Neural cell (in vitro differentiated cells): ENCODE measurements at regions not wholly inside any gene's neighbourhood (a gene's known extent, or its start where the extent isn't known, plus 50 kb on each side); places are given as distances from the start of the nearest gene placed in this dataset.

ENCODE experiments used
- H2AFZ ChIP-seq: fragments of 200-600, 300-800 bp; sonication (generic), shearing (Covaris generic); 2 replicates; pipeline ENCODE4 v1.6.0; 2014; ENCODE audit warnings: low read depth, mild to moderate bottlenecking, antibody characterized with exemption, low read length, moderate library complexity
- H3F3A ChIP-seq: fragments of 200-600 bp; shearing (Covaris generic); 2 replicates; pipeline ENCODE4 v1.6.1; 2016; ENCODE audit warnings: mild to moderate bottlenecking, moderate library complexity, mixed read lengths, antibody characterized with exemption, low read length; ENCODE audit not compliant: insufficient read depth, poor library complexity, severe bottlenecking
- H3K27ac ChIP-seq: fragments of 200-600, 300-800 bp; sonication (generic), shearing (Covaris generic); 2 replicates; pipeline ENCODE4 v1.5.1; 2014; ENCODE audit warnings: mild to moderate bottlenecking, low read length, moderate library complexity
- H3K27me3 ChIP-seq: fragments of 300-800, 200-600 bp; sonication (generic), shearing (Covaris generic); 2 replicates; pipeline ENCODE4 v1.6.0; 2014; ENCODE audit warnings: mild to moderate bottlenecking, low read depth, low read length, moderate library complexity; ENCODE audit not compliant: insufficient read depth
- H3K36me3 ChIP-seq: fragments of 300-800, 200-600 bp; sonication (generic), shearing (Covaris generic); 2 replicates; pipeline ENCODE4 v1.5.1; 2014; ENCODE audit warnings: mild to moderate bottlenecking, antibody characterized with exemption, low read length, moderate library complexity; ENCODE audit not compliant: insufficient read depth
- H3K4me2 ChIP-seq: fragments of 300-800, 200-600 bp; sonication (generic), shearing (Covaris generic); 2 replicates; pipeline ENCODE4 v1.6.0; 2014; ENCODE audit warnings: mild to moderate bottlenecking, low read length
- H3K4me3 ChIP-seq: fragments of 300-800, 200-600 bp; sonication (generic), shearing (Covaris generic); 2 replicates; pipeline ENCODE4 v1.5.1; 2014; ENCODE audit warnings: mild to moderate bottlenecking, low read length, moderate library complexity
- H3K79me2 ChIP-seq: fragments of 200-600 bp; shearing (Covaris generic); replicated peaks from 2 replicates; pipeline ENCODE4 v1.6.0; 2014; ENCODE audit warnings: mild to moderate bottlenecking, low read length, moderate library complexity; ENCODE audit not compliant: insufficient read depth
- H3K9ac ChIP-seq: fragments of 300-800, 200-600 bp; sonication (generic), shearing (Covaris generic); 2 replicates; pipeline ENCODE4 v1.6.1; 2016; ENCODE audit warnings: mild to moderate bottlenecking, low read length, mixed read lengths
- H3K9me2 ChIP-seq: fragments of 200-600 bp; shearing (Covaris generic); 2 replicates; pipeline ENCODE4 v1.6.1; 2016; ENCODE audit warnings: mild to moderate bottlenecking, low read length, mixed read lengths; ENCODE audit not compliant: insufficient read depth
- H3K9me3 ChIP-seq: fragments of 200-600, 300-800 bp; sonication (generic), shearing (Covaris generic); 2 replicates; pipeline ENCODE4 v1.6.1; 2016; ENCODE audit warnings: mild to moderate bottlenecking, mixed run types, low read length, moderate library complexity, mixed read lengths
- H4K20me1 ChIP-seq: fragments of 200-600 bp; shearing (Covaris generic); 2 replicates; pipeline ENCODE4 v1.6.1; 2016; ENCODE audit warnings: mild to moderate bottlenecking, mixed run types; ENCODE audit not compliant: insufficient read depth
- EP300 ChIP-seq: fragments of 450-650 bp; conservative IDR thresholded peaks from 2 replicates; pipeline ENCODE4 v1.6.1; 2014; ENCODE audit warnings: antibody characterized with exemption, mild to moderate bottlenecking, moderate library complexity; ENCODE audit not compliant: poor library complexity, severe bottlenecking
- EZH2 ChIP-seq: fragments of 200-600, 300-800 bp; shearing (Covaris generic), sonication (generic); IDR thresholded peaks from 2 replicates; pipeline ENCODE4 v1.6.1; 2014; ENCODE audit warnings: antibody characterized with exemption, low read length, borderline replicate concordance, mild to moderate bottlenecking; ENCODE audit not compliant: insufficient read depth, poor library complexity, severe bottlenecking
- MXI1 ChIP-seq: fragments of 450-650 bp; conservative IDR thresholded peaks from 2 replicates; pipeline ENCODE4 v1.6.1; 2014; ENCODE audit warnings: antibody characterized with exemption, mild to moderate bottlenecking; ENCODE audit not compliant: poor library complexity, severe bottlenecking
- POLR2AphosphoS5 ChIP-seq: IDR thresholded peaks from 2 replicates; pipeline ENCODE4 v1.6.1; 2012
- RAD21 ChIP-seq: fragments of 450-650 bp; conservative IDR thresholded peaks from 2 replicates; pipeline ENCODE4 v1.6.1; 2014; ENCODE audit warnings: antibody characterized with exemption, mild to moderate bottlenecking, moderate library complexity
- REST ChIP-seq: IDR thresholded peaks from 2 replicates; pipeline ENCODE4 v1.6.1; 2012; ENCODE audit warnings: borderline replicate concordance
- SMC3 ChIP-seq: fragments of 450-650 bp; conservative IDR thresholded peaks from 2 replicates; pipeline ENCODE4 v1.6.1; 2014; ENCODE audit warnings: antibody characterized with exemption, mild to moderate bottlenecking, moderate library complexity; ENCODE audit not compliant: poor library complexity
- TAF1 ChIP-seq: IDR thresholded peaks from 2 replicates; pipeline ENCODE4 v1.6.1; 2012; ENCODE audit warnings: low read depth
- TF ChIP-seq, protein P1 (sequence below): fragments of 450-650 bp; IDR thresholded peaks from 2 replicates; pipeline ENCODE4 v1.5.1; 2014; ENCODE audit warnings: antibody characterized with exemption, mild to moderate bottlenecking, moderate library complexity; ENCODE audit not compliant: poor library complexity, severe bottlenecking

DNA sequence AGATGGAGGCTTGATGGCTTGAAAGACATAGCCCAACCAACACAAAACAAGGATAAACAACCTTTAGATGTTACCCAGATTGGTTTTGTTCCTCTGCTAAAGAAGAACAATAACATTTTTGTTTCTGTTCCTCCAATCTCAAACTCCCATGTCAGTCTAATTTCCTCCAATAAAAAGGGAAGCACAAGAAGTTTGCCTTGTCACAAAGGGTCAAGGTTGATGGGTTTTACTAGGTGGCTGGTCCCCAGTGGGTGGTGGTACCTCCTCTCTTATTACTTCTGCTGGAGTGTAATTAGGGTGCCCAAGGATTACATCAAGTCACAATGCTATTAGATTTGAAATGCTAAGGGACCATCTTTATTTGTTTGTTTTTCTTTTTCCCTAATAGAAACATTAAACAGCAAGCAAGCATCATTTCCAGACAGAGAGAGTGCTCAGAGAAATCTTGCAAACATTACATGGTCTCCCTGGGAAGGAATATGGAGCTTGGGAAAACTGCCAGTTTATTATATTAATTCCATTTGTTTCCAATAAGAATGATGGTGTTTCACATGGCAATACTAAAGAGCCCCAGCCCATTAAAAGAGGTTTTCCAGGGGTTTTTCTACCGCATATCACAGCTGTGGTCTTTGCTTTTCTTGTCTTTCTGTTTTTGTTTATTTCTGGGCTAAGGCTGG lies 78.3 kb upstream of the AOAH start:
- no peak overlapping the region for H3K27ac ChIP-seq
- no peak overlapping the region for H3K4me3 ChIP-seq
- no peak for TF ChIP-seq POLR2AphosphoS5
- no peak for TF ChIP-seq EZH2
- TF ChIP-seq EP300 = no peak
- no peak for TF ChIP-seq REST
- TF ChIP-seq MXI1 = no peak
- no peak for TF ChIP-seq TAF1
- TF ChIP-seq RAD21 = no peak
- TF ChIP-seq SMC3 = no peak
- TF ChIP-seq, protein P1, sequence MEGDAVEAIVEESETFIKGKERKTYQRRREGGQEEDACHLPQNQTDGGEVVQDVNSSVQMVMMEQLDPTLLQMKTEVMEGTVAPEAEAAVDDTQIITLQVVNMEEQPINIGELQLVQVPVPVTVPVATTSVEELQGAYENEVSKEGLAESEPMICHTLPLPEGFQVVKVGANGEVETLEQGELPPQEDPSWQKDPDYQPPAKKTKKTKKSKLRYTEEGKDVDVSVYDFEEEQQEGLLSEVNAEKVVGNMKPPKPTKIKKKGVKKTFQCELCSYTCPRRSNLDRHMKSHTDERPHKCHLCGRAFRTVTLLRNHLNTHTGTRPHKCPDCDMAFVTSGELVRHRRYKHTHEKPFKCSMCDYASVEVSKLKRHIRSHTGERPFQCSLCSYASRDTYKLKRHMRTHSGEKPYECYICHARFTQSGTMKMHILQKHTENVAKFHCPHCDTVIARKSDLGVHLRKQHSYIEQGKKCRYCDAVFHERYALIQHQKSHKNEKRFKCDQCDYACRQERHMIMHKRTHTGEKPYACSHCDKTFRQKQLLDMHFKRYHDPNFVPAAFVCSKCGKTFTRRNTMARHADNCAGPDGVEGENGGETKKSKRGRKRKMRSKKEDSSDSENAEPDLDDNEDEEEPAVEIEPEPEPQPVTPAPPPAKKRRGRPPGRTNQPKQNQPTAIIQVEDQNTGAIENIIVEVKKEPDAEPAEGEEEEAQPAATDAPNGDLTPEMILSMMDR = no peak
- H3K9me3 ChIP-seq = no peaks in the 10 kb centered on the region
- no peaks in the 10 kb centered on the region for H3K36me3 ChIP-seq
- H3K9me2 ChIP-seq = no peaks in the 10 kb centered on the region
- H4K20me1 ChIP-seq = no peaks in the 10 kb centered on the region
- H2AFZ ChIP-seq = no peak overlapping the region
- H3K4me2 ChIP-seq = no peak overlapping the region
- H3K27me3 ChIP-seq = no peaks in the 10 kb centered on the region
- H3F3A ChIP-seq = no peaks in the 10 kb centered on the region
- H3K9ac ChIP-seq = no peak overlapping the region
- no peaks in the 10 kb centered on the region for H3K79me2 ChIP-seq

DNA sequence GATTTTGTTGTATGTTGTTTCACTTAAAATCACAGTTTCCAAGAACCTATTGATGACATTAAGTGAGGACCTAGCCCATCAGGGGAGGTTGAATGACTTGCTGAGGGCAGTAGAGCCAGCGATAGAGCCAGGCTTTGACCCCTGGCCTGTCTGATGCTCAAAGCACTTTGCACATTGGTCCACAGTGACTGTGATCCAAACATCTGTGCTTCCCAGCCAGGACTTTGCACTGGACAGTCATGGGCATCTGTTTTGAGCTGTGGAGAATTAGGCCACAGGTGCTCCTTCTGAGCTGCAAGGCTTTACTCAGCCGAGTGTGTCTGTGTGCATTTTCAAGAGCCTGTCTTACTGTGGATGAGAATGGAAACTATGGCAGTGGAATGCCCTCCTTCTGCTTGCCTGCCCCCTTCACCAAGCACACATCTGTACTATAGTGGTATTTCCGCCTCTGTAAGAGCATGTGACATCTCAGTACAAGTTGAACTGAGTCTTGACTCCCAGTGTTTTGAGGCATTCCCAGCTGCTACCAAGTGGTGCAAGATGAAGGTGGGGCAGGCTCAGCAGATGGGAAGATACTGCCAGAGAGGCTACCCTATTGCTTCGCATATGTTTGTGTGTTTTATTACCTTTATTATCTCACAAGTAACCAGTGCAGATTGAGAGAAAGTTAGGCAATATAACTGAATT lies 72.7 kb upstream of the AOAH start:
- no peak overlapping the region for H2AFZ ChIP-seq
- no peak overlapping the region for H3K27ac ChIP-seq
- no peaks in the 10 kb centered on the region for H4K20me1 ChIP-seq
- H3K79me2 ChIP-seq = no peaks in the 10 kb centered on the region
- no peaks in the 10 kb centered on the region for H3K27me3 ChIP-seq
- no peak overlapping the region for H3K4me3 ChIP-seq
- no peak overlapping the region for H3K4me2 ChIP-seq
- H3K9me3 ChIP-seq = no peaks in the 10 kb centered on the region
- H3K36me3 ChIP-seq = no peaks in the 10 kb centered on the region
- H3K9me2 ChIP-seq = no peaks in the 10 kb centered on the region
- no peak for TF ChIP-seq EP300
- no peak for TF ChIP-seq SMC3
- no peak for TF ChIP-seq MXI1
- no peak for TF ChIP-seq RAD21
- TF ChIP-seq, protein P1 = no peak
- no peak for TF ChIP-seq EZH2
- no peak for TF ChIP-seq TAF1
- no peak overlapping the region for H3K9ac ChIP-seq
- H3F3A ChIP-seq = no peaks in the 10 kb centered on the region
